Upper lobe of right lung (tissue), 1 donor: ENCODE measurements at regions not wholly inside any gene's neighbourhood (a gene's known extent, or its start where the extent isn't known, plus 50 kb on each side); places are given as distances from the start of the nearest gene placed in this dataset.

Experiments
- ATAC-seq: fragments of 200-7000 bp; cut with Tn5 transposase; one replicate; pipeline ENCODE4 v1.9.1; 2020; ENCODE audit warnings: mild to moderate bottlenecking, moderate library complexity
- DNase-seq: peaks from one replicate; pipeline ENCODE4 v3.0.0-alpha.2; 2020
- H3K27ac ChIP-seq: fragments of 200-600 bp; one replicate; pipeline ENCODE4 v1.8.0; 2022
- H3K27me3 ChIP-seq: fragments of 200-600 bp; one replicate; pipeline ENCODE4 v1.8.0; 2022; ENCODE audit warnings: mild to moderate bottlenecking
- H3K36me3 ChIP-seq: fragments of 200-600 bp; one replicate; pipeline ENCODE4 v1.8.0; 2022
- H3K4me1 ChIP-seq: fragments of 200-600 bp; one replicate; pipeline ENCODE4 v1.8.0; 2022
- H3K4me3 ChIP-seq: fragments of 200-600 bp; one replicate; pipeline ENCODE4 v1.8.0; 2022; ENCODE audit warnings: mild to moderate bottlenecking
- H3K9me3 ChIP-seq: fragments of 200-600 bp; one replicate; pipeline ENCODE4 v1.8.0; 2022
- intact Hi-C: fragments of 100-400 bp; cut with DNase I; formaldehyde crosslinking; loops from one replicate; pipeline ENCODE4 v1.11.0; 2022
- TF ChIP-seq, protein P1 (sequence below): fragments of 200-600 bp; IDR thresholded peaks from one replicate; pipeline ENCODE4 v1.8.0; 2022; ENCODE audit warnings: antibody characterized with exemption
- donor health status: DM: no; HTN: yes; CAD: no; lungs with severe emphysema.

DNA sequence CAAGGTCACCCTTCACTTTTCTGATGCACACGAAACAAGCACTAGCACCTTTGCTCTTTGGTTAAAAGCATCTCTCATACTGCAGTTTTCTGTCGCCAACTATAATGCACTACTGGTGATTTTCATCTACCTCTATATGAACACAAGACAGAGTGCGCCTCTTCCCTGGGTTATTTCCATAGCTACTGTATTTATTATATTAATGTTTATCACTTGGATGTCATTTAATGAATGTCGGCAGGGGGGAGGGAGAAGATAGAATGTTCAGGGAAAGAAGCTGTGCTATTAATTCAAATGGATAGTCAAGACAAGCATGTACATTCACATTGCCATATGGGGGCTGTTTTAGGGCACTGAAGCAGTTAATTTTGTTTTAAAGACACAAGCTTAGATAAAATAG, 174.1 kb upstream of the SAMSN1 start:
- Histone ChIP-seq H3K9me3 (no peaks in the 10 kb centered on the region), H3K27me3 (no peaks in the 10 kb centered on the region), H3K4me1 (no peaks in the 10 kb centered on the region), H3K27ac (no peak overlapping the region), H3K4me3 (no peak overlapping the region), H3K36me3 (no peaks in the 10 kb centered on the region)
- ATAC-seq (no peak), DNase-seq (no peak)
- intact Hi-C loops: no loop called here
- TF ChIP-seq, protein P1, sequence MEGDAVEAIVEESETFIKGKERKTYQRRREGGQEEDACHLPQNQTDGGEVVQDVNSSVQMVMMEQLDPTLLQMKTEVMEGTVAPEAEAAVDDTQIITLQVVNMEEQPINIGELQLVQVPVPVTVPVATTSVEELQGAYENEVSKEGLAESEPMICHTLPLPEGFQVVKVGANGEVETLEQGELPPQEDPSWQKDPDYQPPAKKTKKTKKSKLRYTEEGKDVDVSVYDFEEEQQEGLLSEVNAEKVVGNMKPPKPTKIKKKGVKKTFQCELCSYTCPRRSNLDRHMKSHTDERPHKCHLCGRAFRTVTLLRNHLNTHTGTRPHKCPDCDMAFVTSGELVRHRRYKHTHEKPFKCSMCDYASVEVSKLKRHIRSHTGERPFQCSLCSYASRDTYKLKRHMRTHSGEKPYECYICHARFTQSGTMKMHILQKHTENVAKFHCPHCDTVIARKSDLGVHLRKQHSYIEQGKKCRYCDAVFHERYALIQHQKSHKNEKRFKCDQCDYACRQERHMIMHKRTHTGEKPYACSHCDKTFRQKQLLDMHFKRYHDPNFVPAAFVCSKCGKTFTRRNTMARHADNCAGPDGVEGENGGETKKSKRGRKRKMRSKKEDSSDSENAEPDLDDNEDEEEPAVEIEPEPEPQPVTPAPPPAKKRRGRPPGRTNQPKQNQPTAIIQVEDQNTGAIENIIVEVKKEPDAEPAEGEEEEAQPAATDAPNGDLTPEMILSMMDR: no peak

DNA sequence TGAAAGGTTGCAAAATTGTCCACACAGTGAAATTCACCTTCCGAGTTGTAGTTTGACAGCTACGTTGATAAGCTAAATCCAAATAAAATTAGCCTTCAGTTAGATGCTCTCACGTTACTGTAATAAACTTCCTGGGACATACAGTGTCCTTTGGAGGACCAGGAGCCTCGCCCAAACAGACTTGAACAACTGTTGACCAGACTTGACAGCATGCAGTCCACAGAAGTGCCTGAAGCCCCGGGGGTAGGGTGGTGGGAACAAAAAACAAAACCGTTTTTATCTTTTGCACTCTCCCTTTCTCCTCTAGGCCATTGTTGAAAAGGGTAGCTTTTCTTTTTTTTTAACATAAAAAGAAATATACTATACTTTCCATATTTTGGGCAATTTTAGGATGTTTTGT, 172.8 kb upstream of the SAMSN1 start:
- intact Hi-C loops: no loop called here
- no peaks in the 10 kb centered on the region for H3K36me3 ChIP-seq
- no peaks in the 10 kb centered on the region for H3K9me3 ChIP-seq
- DNase-seq (no peak), ATAC-seq (no peak)
- H3K27ac ChIP-seq: no peak overlapping the region
- no peak overlapping the region for H3K4me3 ChIP-seq
- H3K4me1 ChIP-seq: no peaks in the 10 kb centered on the region
- H3K27me3 ChIP-seq: no peaks in the 10 kb centered on the region
- TF ChIP-seq, protein P1: no peak

DNA sequence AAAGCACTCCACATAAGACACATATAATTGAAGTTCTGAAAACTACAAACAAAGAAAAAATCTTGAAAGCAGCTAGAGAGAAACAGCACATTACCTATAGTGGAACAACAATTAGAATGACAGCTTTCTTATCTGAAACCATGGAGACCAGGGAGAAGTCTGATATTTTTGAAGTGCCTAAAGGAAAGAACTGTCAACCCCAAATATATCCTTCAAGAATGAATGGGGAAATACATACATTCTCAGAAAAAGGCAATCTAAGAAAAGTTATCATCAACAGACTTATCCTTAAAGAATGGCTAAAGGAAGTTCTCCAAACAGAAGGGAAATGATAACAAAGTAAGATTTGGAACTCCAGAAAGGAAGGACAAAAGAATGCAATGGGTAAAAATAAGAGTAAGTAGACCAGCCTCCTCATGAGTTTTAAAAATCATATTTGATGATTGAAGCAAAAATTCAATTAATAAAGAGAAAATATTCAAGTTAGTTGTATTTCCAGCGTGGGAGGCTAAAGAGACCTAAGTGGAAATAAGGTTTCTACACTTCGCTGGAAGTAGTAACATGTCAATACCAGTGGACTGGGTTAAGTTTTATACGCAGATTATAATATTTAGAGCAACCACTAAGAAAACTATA, 170.8 kb upstream of the SAMSN1 start:
- H3K36me3 ChIP-seq: no peaks in the 10 kb centered on the region
- intact Hi-C loops: no loop called here
- no peaks in the 10 kb centered on the region for H3K9me3 ChIP-seq
- H3K4me3 ChIP-seq: no peak overlapping the region
- no peaks in the 10 kb centered on the region for H3K4me1 ChIP-seq
- TF ChIP-seq, protein P1: no peak
- no peak overlapping the region for H3K27ac ChIP-seq
- ATAC-seq (no peak), DNase-seq (no peak)
- H3K27me3 ChIP-seq: no peaks in the 10 kb centered on the region

DNA sequence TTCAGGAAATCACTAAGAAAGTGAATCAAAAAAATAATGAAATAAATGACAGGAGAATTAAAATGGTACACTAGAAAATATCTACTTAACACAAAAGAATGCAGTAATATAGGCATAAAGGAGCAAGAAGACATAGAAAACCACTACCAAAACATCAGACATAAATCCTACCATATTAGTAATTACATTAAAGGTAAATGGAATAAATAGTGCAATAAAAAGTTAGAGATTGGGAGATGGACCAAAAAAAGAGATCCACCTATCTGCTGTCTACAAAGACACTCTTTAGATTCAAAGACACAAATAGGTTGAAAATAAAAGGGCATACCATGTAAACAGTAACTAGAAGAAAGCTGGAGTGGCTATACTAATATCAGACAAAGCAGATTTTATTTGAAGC, 167.0 kb upstream of the SAMSN1 start:
- ATAC-seq: no peak
- H3K36me3 ChIP-seq: no peaks in the 10 kb centered on the region
- TF ChIP-seq, protein P1: no peak
- no peak overlapping the region for H3K4me3 ChIP-seq
- no peak overlapping the region for H3K27ac ChIP-seq
- no peaks in the 10 kb centered on the region for H3K4me1 ChIP-seq
- no peaks in the 10 kb centered on the region for H3K9me3 ChIP-seq
- intact Hi-C loops: no loop called here
- no peaks in the 10 kb centered on the region for H3K27me3 ChIP-seq
- DNase-seq: no peak

DNA sequence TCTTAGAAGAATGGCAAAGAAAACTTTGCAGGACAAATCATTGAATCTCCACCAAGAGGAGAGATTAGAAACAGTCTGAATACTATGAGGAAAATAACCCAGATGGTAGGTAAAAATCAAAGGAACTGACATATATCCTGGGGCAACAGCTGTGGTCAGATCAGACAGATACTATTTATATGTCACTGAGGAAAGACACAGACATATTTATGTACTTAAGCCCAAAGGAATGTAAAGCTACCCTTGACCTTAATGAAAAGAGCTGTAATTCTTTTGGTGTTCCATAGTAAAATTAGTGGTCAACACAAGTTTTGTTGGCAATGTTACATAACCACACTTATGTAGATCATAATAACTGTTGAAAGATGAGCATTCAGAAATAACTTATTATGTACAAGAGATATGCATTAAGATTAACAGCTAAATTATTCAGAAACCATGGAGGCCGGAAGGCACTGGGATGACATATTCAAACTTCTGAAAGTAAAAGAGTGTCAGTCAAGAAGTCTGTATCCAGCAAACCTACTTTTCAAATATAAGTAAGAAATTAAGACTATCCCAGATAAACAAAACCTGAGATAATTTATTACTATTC, 166.1 kb upstream of the SAMSN1 start:
- no peak for DNase-seq
- H3K27me3 ChIP-seq: no peaks in the 10 kb centered on the region
- intact Hi-C loops: no loop called here

More for the DNA sequence above, 166.1 kb upstream of the SAMSN1 start:
- TF ChIP-seq, protein P1: no peak
- ATAC-seq: no peak
- Histone ChIP-seq H3K4me3 (no peak overlapping the region), H3K36me3 (no peaks in the 10 kb centered on the region), H3K4me1 (no peaks in the 10 kb centered on the region), H3K27ac (no peak overlapping the region), H3K9me3 (no peaks in the 10 kb centered on the region)
